ENCODE measurements at regions not wholly inside any gene's neighbourhood (a gene's known extent, or its start where the extent isn't known, plus 50 kb on each side); places are given as distances from the start of the nearest gene placed in this dataset.

GRCh38 chr16:87107201-87107600 is 210.0 kb downstream of the C16orf95 start:
- DNase-seq (ENCODE audit: low spot score in 2 of 2) = no peak
- H3K27me3 ChIP-seq = no peaks in the 10 kb centered on the region

DNA sequence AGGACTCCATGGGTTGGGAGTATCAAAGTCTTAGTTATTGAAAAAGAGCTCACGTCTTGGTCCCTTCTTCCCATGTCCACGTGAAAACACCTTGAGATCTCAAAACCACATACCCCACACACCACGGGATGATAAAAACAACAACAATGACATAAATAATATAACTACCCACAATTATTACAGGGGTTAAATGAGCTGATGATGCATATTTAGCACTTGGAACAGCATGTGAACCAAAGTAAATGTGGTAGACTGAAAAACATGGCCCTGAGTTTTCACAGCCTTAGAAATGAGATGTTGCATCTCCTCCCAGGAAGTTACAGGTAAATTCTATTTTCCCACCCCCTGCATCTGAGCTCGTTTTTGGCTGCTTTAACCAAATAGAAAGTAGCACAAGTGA is 208.9 kb downstream of the C16orf95 start:
- intact Hi-C loops (cut with DNase I; ENCODE audit: low total_unique reads) = no loop called here
- H3K27ac ChIP-seq = no peak overlapping the region
- no peaks in the 10 kb centered on the region for H3K27me3 ChIP-seq
- no peaks in the 10 kb centered on the region for H3K4me1 ChIP-seq
- TF ChIP-seq, protein P1, sequence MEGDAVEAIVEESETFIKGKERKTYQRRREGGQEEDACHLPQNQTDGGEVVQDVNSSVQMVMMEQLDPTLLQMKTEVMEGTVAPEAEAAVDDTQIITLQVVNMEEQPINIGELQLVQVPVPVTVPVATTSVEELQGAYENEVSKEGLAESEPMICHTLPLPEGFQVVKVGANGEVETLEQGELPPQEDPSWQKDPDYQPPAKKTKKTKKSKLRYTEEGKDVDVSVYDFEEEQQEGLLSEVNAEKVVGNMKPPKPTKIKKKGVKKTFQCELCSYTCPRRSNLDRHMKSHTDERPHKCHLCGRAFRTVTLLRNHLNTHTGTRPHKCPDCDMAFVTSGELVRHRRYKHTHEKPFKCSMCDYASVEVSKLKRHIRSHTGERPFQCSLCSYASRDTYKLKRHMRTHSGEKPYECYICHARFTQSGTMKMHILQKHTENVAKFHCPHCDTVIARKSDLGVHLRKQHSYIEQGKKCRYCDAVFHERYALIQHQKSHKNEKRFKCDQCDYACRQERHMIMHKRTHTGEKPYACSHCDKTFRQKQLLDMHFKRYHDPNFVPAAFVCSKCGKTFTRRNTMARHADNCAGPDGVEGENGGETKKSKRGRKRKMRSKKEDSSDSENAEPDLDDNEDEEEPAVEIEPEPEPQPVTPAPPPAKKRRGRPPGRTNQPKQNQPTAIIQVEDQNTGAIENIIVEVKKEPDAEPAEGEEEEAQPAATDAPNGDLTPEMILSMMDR (IDR thresholded peaks at IDR 0.05) = no peak
- no peak for TF ChIP-seq POLR2A (IDR thresholded peaks at IDR 0.05)
- TF ChIP-seq POLR2AphosphoS5 (IDR thresholded peaks at IDR 0.05) = no peak
- no peaks in the 10 kb centered on the region for H3K9me3 ChIP-seq
- H3K4me3 ChIP-seq = no peak overlapping the region
- H3K36me3 ChIP-seq = no peaks in the 10 kb centered on the region
- DNase-seq (ENCODE audit: low spot score in 2 of 2) = no peak

More at GRCh38 chr16:87107201-87107600, 210.0 kb downstream of the C16orf95 start:
- no peak overlapping the region for H3K27ac ChIP-seq
- H3K4me3 ChIP-seq = no peak overlapping the region
- no peaks in the 10 kb centered on the region for H3K9me3 ChIP-seq
- no peaks in the 10 kb centered on the region for H3K4me1 ChIP-seq
- TF ChIP-seq POLR2A (IDR thresholded peaks at IDR 0.05) (no peak), POLR2AphosphoS5 (IDR thresholded peaks at IDR 0.05) (no peak)
- TF ChIP-seq, protein P1 (IDR thresholded peaks at IDR 0.05) = no peak
- no peaks in the 10 kb centered on the region for H3K36me3 ChIP-seq
- intact Hi-C loops (cut with DNase I; ENCODE audit: low total_unique reads) = no loop called here

DNA sequence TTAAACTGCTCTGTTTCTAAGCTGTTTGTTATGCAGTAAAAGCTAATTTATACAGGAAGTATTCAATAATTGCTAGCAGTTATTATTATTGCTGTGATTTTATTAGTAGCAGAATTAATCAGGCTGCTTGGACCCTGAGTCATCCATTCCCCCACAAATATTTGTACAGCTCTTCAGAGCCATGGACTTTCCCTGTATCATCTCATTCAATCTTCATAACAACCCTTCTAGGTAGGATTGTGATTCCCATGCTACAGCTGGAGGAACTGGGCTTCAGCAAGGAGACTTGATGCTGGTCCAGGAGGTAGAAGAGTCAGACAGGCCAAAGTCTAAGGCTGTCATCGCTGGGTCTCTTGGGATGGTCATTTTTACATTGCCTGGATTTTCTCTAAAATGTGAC is 208.3 kb downstream of the C16orf95 start:
- no peak for TF ChIP-seq POLR2A (IDR thresholded peaks at IDR 0.05)
- TF ChIP-seq, protein P1 (IDR thresholded peaks at IDR 0.05) = no peak
- TF ChIP-seq POLR2AphosphoS5 (IDR thresholded peaks at IDR 0.05) = no peak
- DNase-seq (ENCODE audit: low spot score in 2 of 2) = no peak
- no peaks in the 10 kb centered on the region for H3K4me1 ChIP-seq
- no peak overlapping the region for H3K4me3 ChIP-seq
- H3K27me3 ChIP-seq = no peaks in the 10 kb centered on the region
- no peaks in the 10 kb centered on the region for H3K9me3 ChIP-seq
- intact Hi-C loops (cut with DNase I; ENCODE audit: low total_unique reads) = no loop called here
- H3K27ac ChIP-seq = no peak overlapping the region
- H3K36me3 ChIP-seq = no peaks in the 10 kb centered on the region

DNA sequence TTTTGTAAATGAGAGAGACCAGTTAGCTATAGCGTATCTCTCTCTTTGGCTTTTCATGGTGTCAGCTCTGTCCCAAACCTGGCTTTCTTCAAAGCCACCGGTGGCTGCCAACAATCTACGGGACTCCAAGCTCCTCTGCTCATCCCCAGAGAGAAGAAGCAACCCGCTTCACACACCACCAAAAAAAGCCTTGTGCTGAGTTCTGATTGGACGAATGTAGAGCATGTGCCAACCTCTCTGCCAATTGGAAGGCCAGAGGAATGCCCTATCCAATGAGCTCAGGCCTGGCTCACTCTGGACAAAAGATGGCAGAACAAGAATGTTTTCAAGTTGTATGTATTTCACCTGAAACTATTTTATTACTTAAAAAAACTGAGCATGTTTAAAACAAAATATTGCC is 202.4 kb downstream of the C16orf95 start:
- intact Hi-C loops (cut with DNase I; ENCODE audit: low total_unique reads) = no loop called here
- TF ChIP-seq POLR2A (IDR thresholded peaks at IDR 0.05) (no peak), POLR2AphosphoS5 (IDR thresholded peaks at IDR 0.05) (no peak)
- TF ChIP-seq, protein P1 (IDR thresholded peaks at IDR 0.05) = no peak

GRCh38 chr16:87115646-87116045 is 201.5 kb downstream of the C16orf95 start:
- Histone ChIP-seq H3K27me3 (no peaks in the 10 kb centered on the region), H3K4me3 (no peak overlapping the region), H3K4me1 (no peaks in the 10 kb centered on the region), H3K36me3 (no peaks in the 10 kb centered on the region), H3K27ac (no peak overlapping the region), H3K9me3 (no peaks in the 10 kb centered on the region)
- no peak for DNase-seq (ENCODE audit: low spot score in 2 of 2)
- intact Hi-C loops (cut with DNase I; ENCODE audit: low total_unique reads) = no loop called here
- TF ChIP-seq, protein P1 (IDR thresholded peaks at IDR 0.05) = no peak
- no peak for TF ChIP-seq POLR2A (IDR thresholded peaks at IDR 0.05)
- no peak for TF ChIP-seq POLR2AphosphoS5 (IDR thresholded peaks at IDR 0.05)

More for the DNA sequence above, 202.4 kb downstream of the C16orf95 start:
- no peak for DNase-seq (ENCODE audit: low spot score in 2 of 2)
- H3K4me3 ChIP-seq = no peak overlapping the region
- no peaks in the 10 kb centered on the region for H3K27me3 ChIP-seq
- H3K4me1 ChIP-seq = no peaks in the 10 kb centered on the region
- H3K9me3 ChIP-seq = no peaks in the 10 kb centered on the region
- H3K36me3 ChIP-seq = no peaks in the 10 kb centered on the region
- H3K27ac ChIP-seq = no peak overlapping the region
